HEK293 (cell line): ENCODE measurements at regions not wholly inside any gene's neighbourhood (a gene's known extent, or its start where the extent isn't known, plus 50 kb on each side); places are given as distances from the start of the nearest gene placed in this dataset.

Experiments
- CTCF ChIA-PET: fragments of 350-600 bp; formaldehyde crosslinking; extraction: SDS; loops from one replicate; lab custom pipeline; 2021; ENCODE audit warnings: antibody characterized with exemption; lab: Yijun Ruan, JAX
- POLR2A ChIA-PET: fragments of 300-600 bp; formaldehyde crosslinking; extraction: SDS; loops from one replicate; lab custom pipeline; 2020; ENCODE audit warnings: antibody characterized with exemption, inconsistent platforms; lab: Yijun Ruan, JAX
- H3K27ac ChIP-seq: fragments of 200-500 bp; sonication (Bioruptor generic); 2 replicates; pipeline ENCODE4 v1.5.1; 2014; ENCODE audit warnings: low read depth, low read length, control low read depth, inconsistent platforms; ENCODE audit errors: extremely low read depth
- H3K36me3 ChIP-seq, 2 experiments: fragments of 200-500 bp in 1 of 2; sonication (Bioruptor generic) in 1 of 2; 1 replicate in 1 of 2; 2 replicates in 1 of 2; pipeline ENCODE4 v1.5.1; 2014 to 2017; ENCODE audit warnings: inconsistent platforms in 2 of 2, low read length in 2 of 2; ENCODE audit not compliant: control insufficient read depth in 2 of 2, insufficient read depth in 1 of 2
- H3K4me1 ChIP-seq: fragments of 200-500 bp; sonication (Bioruptor generic); 2 replicates; pipeline ENCODE4 v1.5.1; 2014; ENCODE audit warnings: mild to moderate bottlenecking, low read length, inconsistent platforms; ENCODE audit not compliant: control insufficient read depth, insufficient read depth
- H3K4me3 ChIP-seq: 2 replicates; pipeline ENCODE4 v1.5.1; 2011; ENCODE audit warnings: low read depth, mild to moderate bottlenecking, control low read depth, low read length, moderate library complexity
- H3K9me3 ChIP-seq: fragments of 200-500 bp; sonication (Bioruptor generic); 2 replicates; pipeline ENCODE4 v1.5.1; 2014; ENCODE audit warnings: low read depth, low read length, inconsistent platforms; ENCODE audit not compliant: control insufficient read depth, insufficient read depth
- BCL11A ChIP-seq: fragments of 450-650 bp; formaldehyde crosslinking; IDR thresholded peaks from 2 replicates; pipeline ENCODE4 v1.5.1; 2016; ENCODE audit warnings: low read depth, missing biosample characterization, missing genetic modification characterization
- GLIS1 ChIP-seq: fragments of 450-650 bp; formaldehyde crosslinking; IDR thresholded peaks from 2 replicates; pipeline ENCODE4 v1.5.1; 2016; ENCODE audit warnings: missing biosample characterization, missing genetic modification characterization
- KLF7 ChIP-seq: fragments of 450-650 bp; formaldehyde crosslinking; IDR thresholded peaks from 2 replicates; pipeline ENCODE4 v1.5.1; 2016; ENCODE audit warnings: missing biosample characterization, missing genetic modification characterization, borderline replicate concordance
- REPIN1 ChIP-seq: fragments of 450-650 bp; formaldehyde crosslinking; IDR thresholded peaks from 2 replicates; pipeline ENCODE4 v1.5.1; 2017; ENCODE audit warnings: missing biosample characterization, missing genetic modification characterization, low read depth
- TRIM28 ChIP-seq: IDR thresholded peaks from 2 replicates; pipeline ENCODE4 v1.6.1; 2011; ENCODE audit warnings: low read length, control low read depth, borderline replicate concordance
- ZFP37 ChIP-seq: fragments of 450-650 bp; formaldehyde crosslinking; IDR thresholded peaks from 2 replicates; pipeline ENCODE4 v1.5.1; 2016; ENCODE audit warnings: missing biosample characterization, missing genetic modification characterization
- ZNF10 ChIP-seq: fragments of 450-650 bp; formaldehyde crosslinking; IDR thresholded peaks from 2 replicates; pipeline ENCODE4 v1.5.1; 2017; ENCODE audit warnings: missing biosample characterization, missing genetic modification characterization
- ZNF112 ChIP-seq: fragments of 450-650 bp; formaldehyde crosslinking; IDR thresholded peaks from 2 replicates; pipeline ENCODE4 v1.5.0; 2017; ENCODE audit warnings: missing biosample characterization, missing genetic modification characterization
- ZNF132 ChIP-seq: fragments of 450-650 bp; formaldehyde crosslinking; IDR thresholded peaks from 2 replicates; pipeline ENCODE4 v1.5.1; 2017; ENCODE audit warnings: missing biosample characterization, missing genetic modification characterization, borderline replicate concordance
- ZNF140 ChIP-seq: fragments of 450-650 bp; formaldehyde crosslinking; IDR thresholded peaks from 2 replicates; pipeline ENCODE4 v1.5.1; 2016; ENCODE audit warnings: missing biosample characterization, missing genetic modification characterization
- ZNF266 ChIP-seq: fragments of 450-650 bp; formaldehyde crosslinking; IDR thresholded peaks from 2 replicates; pipeline ENCODE4 v1.5.1; 2016; ENCODE audit warnings: missing biosample characterization, missing genetic modification characterization, low read depth
- ZNF292 ChIP-seq: fragments of 450-650 bp; formaldehyde crosslinking; IDR thresholded peaks from 2 replicates; pipeline ENCODE4 v1.5.1; 2016; ENCODE audit warnings: low read depth, missing biosample characterization, missing genetic modification characterization, borderline replicate concordance
- ZNF335 ChIP-seq: fragments of 450-650 bp; formaldehyde crosslinking; conservative IDR thresholded peaks from 2 replicates; pipeline ENCODE4 v1.5.1; 2016; ENCODE audit warnings: missing biosample characterization, missing genetic modification characterization
- ZNF426 ChIP-seq: fragments of 450-650 bp; formaldehyde crosslinking; IDR thresholded peaks from 2 replicates; pipeline ENCODE4 v1.5.1; 2017; ENCODE audit warnings: missing biosample characterization, missing genetic modification characterization, mild to moderate bottlenecking, inconsistent platforms, moderate library complexity
- ZNF48 ChIP-seq: fragments of 450-650 bp; formaldehyde crosslinking; IDR thresholded peaks from 2 replicates; pipeline ENCODE4 v1.5.1; 2016; ENCODE audit warnings: missing biosample characterization, missing genetic modification characterization
- ZNF514 ChIP-seq: fragments of 450-650 bp; formaldehyde crosslinking; IDR thresholded peaks from 2 replicates; pipeline ENCODE4 v1.5.1; 2016; ENCODE audit warnings: missing biosample characterization, missing genetic modification characterization
- ZNF664 ChIP-seq: fragments of 450-650 bp; formaldehyde crosslinking; IDR thresholded peaks from 2 replicates; pipeline ENCODE4 v1.5.1; 2016; ENCODE audit warnings: missing biosample characterization, missing genetic modification characterization
- ZNF791 ChIP-seq: fragments of 450-650 bp; formaldehyde crosslinking; IDR thresholded peaks from 2 replicates; pipeline ENCODE4 v1.5.1; 2016; ENCODE audit warnings: missing biosample characterization, missing genetic modification characterization
- ZNF830 ChIP-seq: fragments of 450-650 bp; IDR thresholded peaks from 2 replicates; pipeline ENCODE4 v1.5.0; 2018; ENCODE audit warnings: missing biosample characterization, missing genetic modification characterization, low read depth, mild to moderate bottlenecking, moderate library complexity
- ZSCAN30 ChIP-seq: fragments of 450-650 bp; IDR thresholded peaks from 2 replicates; pipeline ENCODE4 v1.5.1; 2018; ENCODE audit warnings: missing biosample characterization, mild to moderate bottlenecking, missing genetic modification characterization, moderate library complexity
- TF ChIP-seq, protein P1 (sequence below): fragments of 450-650 bp; formaldehyde crosslinking; IDR thresholded peaks from 2 replicates; pipeline ENCODE4; 2016; ENCODE audit warnings: missing biosample characterization, missing genetic modification characterization
- TF ChIP-seq, protein P2 (sequence below): fragments of 450-650 bp; formaldehyde crosslinking; IDR thresholded peaks from 2 replicates; pipeline ENCODE4 v1.5.0; 2017; ENCODE audit warnings: missing biosample characterization, missing genetic modification characterization, borderline replicate concordance
- TF ChIP-seq, protein P3 (sequence below): fragments of 450-650 bp; IDR thresholded peaks from 2 replicates; pipeline ENCODE4 v1.5.1; 2018; ENCODE audit warnings: missing biosample characterization, missing genetic modification characterization

DNA sequence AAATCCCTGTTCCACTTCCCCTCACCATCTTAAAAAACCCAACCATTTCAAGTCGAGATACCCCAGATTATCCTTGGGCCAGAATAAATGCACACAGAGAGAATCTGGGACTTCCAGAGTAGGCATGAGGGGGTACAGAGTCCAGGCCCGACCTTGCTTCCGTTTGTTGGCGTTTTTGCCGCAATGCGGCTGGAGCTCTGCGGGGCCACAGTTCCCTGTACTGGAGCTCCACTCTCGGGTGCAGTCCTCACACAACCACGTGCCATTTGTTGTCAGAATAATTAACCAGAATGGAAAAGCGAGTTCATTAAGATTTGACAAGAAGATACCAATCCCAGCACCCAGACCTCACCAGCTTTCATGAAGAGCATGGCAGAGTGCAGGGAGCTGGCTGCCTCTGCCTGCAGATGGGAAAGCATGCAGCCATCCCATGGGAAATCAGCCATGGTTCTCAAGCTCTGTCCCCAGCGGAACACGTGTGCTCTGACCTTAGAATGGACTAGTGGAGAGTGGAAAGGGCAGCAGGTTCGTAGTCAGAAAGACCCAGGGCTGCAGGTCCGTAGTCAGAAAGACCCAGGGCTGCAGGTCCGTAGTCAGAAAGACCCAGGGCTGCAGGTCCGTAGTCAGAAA, 472.8 kb downstream of the EIPR1 start (continued):
- TF ChIP-seq ZNF335 (tag by site-specific recombination): no peak
- no peak for TF ChIP-seq ZNF791 (tag by site-specific recombination)
- TF ChIP-seq ZNF10 (tag by site-specific recombination): no peak
- no peak for TF ChIP-seq GLIS1 (tag by site-specific recombination)
- TF ChIP-seq TRIM28: no peak
- no peak for TF ChIP-seq ZNF48 (tag by site-specific recombination)
- TF ChIP-seq, protein P1, sequence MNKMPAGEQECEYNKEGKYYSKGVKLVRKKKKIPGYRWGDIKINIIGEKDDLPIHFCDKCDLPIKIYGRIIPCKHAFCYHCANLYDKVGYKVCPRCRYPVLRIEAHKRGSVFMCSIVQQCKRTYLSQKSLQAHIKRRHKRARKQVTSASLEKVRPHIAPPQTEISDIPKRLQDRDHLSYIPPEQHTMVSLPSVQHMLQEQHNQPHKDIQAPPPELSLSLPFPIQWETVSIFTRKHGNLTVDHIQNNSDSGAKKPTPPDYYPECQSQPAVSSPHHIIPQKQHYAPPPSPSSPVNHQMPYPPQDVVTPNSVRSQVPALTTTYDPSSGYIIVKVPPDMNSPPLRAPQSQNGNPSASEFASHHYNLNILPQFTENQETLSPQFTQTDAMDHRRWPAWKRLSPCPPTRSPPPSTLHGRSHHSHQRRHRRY (tag by site-specific recombination): no peak
- TF ChIP-seq KLF7 (tag by site-specific recombination): no peak
- TF ChIP-seq ZFP37: no peak
- TF ChIP-seq ZNF266 (tag by site-specific recombination): no peak

GRCh38 chr2:2902547-2903281, 474.9 kb downstream of the EIPR1 start:
- H3K27ac ChIP-seq: no peak overlapping the region
- no peaks in the 10 kb centered on the region for H3K9me3 ChIP-seq
- H3K4me1 ChIP-seq: no peaks in the 10 kb centered on the region
- ChIA-PET CTCF (no interaction called here), POLR2A (no interaction called here)
- no peak overlapping the region for H3K4me3 ChIP-seq
- no peak for TF ChIP-seq ZNF112 (tag by site-specific recombination)
- TF ChIP-seq ZNF830 (tag by site-specific recombination): no peak
- no peak for TF ChIP-seq ZNF514 (tag by site-specific recombination)
- TF ChIP-seq, protein P2, sequence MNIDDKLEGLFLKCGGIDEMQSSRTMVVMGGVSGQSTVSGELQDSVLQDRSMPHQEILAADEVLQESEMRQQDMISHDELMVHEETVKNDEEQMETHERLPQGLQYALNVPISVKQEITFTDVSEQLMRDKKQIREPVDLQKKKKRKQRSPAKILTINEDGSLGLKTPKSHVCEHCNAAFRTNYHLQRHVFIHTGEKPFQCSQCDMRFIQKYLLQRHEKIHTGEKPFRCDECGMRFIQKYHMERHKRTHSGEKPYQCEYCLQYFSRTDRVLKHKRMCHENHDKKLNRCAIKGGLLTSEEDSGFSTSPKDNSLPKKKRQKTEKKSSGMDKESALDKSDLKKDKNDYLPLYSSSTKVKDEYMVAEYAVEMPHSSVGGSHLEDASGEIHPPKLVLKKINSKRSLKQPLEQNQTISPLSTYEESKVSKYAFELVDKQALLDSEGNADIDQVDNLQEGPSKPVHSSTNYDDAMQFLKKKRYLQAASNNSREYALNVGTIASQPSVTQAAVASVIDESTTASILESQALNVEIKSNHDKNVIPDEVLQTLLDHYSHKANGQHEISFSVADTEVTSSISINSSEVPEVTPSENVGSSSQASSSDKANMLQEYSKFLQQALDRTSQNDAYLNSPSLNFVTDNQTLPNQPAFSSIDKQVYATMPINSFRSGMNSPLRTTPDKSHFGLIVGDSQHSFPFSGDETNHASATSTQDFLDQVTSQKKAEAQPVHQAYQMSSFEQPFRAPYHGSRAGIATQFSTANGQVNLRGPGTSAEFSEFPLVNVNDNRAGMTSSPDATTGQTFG: no peak
- TF ChIP-seq TRIM28: no peak
- no peak for TF ChIP-seq ZNF426 (tag by site-specific recombination)
- TF ChIP-seq BCL11A (tag by site-specific recombination): no peak
- TF ChIP-seq ZNF140 (tag by site-specific recombination): no peak
- no peak for TF ChIP-seq ZNF132
- TF ChIP-seq REPIN1 (tag by site-specific recombination): no peak
- no peak for TF ChIP-seq ZNF664 (tag by site-specific recombination)
- TF ChIP-seq ZSCAN30: no peak
- TF ChIP-seq ZNF292 (tag by site-specific recombination): no peak
- TF ChIP-seq, protein P3, sequence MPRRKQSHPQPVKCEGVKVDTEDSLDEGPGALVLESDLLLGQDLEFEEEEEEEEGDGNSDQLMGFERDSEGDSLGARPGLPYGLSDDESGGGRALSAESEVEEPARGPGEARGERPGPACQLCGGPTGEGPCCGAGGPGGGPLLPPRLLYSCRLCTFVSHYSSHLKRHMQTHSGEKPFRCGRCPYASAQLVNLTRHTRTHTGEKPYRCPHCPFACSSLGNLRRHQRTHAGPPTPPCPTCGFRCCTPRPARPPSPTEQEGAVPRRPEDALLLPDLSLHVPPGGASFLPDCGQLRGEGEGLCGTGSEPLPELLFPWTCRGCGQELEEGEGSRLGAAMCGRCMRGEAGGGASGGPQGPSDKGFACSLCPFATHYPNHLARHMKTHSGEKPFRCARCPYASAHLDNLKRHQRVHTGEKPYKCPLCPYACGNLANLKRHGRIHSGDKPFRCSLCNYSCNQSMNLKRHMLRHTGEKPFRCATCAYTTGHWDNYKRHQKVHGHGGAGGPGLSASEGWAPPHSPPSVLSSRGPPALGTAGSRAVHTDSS (tag by site-specific recombination): no peak
- no peak for TF ChIP-seq ZNF48 (tag by site-specific recombination)
- no peaks in the 10 kb centered on the region for H3K36me3 ChIP-seq
